ENCODE measurements at regions not wholly inside any gene's neighbourhood (a gene's known extent, or its start where the extent isn't known, plus 50 kb on each side); places are given as distances from the start of the nearest gene placed in this dataset.

DNA sequence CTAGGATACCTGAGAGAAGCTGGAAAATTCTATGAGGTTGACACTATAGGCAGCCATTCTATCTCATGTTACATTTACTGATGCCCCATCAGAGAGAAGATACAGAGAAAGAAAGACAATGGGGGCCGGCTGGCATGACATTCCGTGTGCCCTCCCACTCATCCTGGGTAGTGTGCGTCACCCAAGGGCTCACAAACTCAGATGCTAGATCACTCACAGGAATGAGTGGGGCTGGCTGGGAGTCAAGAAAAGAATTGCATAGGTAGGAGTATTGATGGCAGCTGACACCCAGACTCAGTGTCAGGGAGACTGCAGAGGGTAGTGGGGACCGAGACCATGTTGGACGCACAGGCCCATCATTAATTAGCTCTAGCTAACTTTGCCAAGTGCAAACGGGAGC, 1113.5 kb upstream of the AUTS2 start:
- no peak for DNase-seq (ENCODE audit: low read depth in 6 of 9, low spot score in 9 of 9)
- H3K9me3 ChIP-seq (ENCODE audit: control insufficient read depth in 2 of 2, insufficient read depth in 1 of 2, low read length in 1 of 2) = peaks cover 1 to 19% of the 10 kb centered on the region in 2 donors
- no peak overlapping the region for H3K27ac ChIP-seq (ENCODE audit: low read depth in 1 of 2, low read length in 1 of 2)
- no peaks in the 10 kb centered on the region for H3K27me3 ChIP-seq (ENCODE audit: control insufficient read depth in 2 of 2, insufficient read depth in 1 of 2, low read length in 1 of 2)
- no peaks in the 10 kb centered on the region for H3K36me3 ChIP-seq (ENCODE audit: control insufficient read depth in 2 of 2, insufficient read depth in 2 of 2, low read length in 1 of 2)
- H3K4me3 ChIP-seq (ENCODE audit: low read length in 2 of 2) = no peak overlapping the region
- WGBS = 95% methylated on average over 6 of the region's 6 CpGs
- H3K4me1 ChIP-seq (ENCODE audit: control insufficient read depth in 2 of 2, insufficient read depth in 2 of 2, low read length in 2 of 2) = no peaks in the 10 kb centered on the region

DNA sequence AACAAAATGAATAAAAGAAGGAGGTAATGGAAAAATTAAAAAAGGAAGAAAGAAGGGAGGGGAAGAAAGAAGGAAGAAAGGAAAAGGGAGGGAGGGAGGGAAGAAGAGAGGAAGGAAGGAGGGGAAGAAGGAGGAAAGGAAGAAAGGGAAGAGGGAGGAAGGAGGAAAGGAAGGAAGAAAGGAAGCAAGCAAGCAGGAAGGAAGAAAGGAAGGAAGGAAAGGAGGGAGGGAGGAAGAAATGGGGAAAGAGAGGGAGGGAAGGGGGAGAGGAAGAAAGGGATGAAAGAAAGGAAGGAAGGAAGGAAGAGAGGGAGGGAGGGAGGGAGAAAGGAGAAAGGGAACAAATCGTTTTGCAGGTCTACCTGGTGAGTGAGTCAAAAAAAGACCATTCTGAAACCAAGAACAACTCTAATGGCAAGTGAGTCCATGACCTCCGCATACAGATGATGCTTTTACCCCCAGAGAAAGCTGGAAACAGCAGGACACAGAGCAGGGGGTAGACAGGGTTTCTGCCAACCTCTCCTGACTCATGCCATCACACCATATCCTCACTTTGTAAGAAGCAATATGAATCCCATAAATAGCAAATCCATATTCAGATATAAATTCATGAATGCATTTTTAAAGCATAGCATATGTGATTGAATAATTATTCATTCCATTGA, 1112.9 kb upstream of the AUTS2 start:
- Histone ChIP-seq H3K4me3 (ENCODE audit: low read length in 2 of 2) (no peak overlapping the region), H3K9me3 (ENCODE audit: control insufficient read depth in 2 of 2, insufficient read depth in 1 of 2, low read length in 1 of 2) (peaks cover 1 to 24% of the 10 kb centered on the region in 2 donors), H3K4me1 (ENCODE audit: control insufficient read depth in 2 of 2, insufficient read depth in 2 of 2, low read length in 2 of 2) (no peaks in the 10 kb centered on the region), H3K36me3 (ENCODE audit: control insufficient read depth in 2 of 2, insufficient read depth in 2 of 2, low read length in 1 of 2) (no peaks in the 10 kb centered on the region), H3K27ac (ENCODE audit: low read depth in 1 of 2, low read length in 1 of 2) (no peak overlapping the region), H3K27me3 (ENCODE audit: control insufficient read depth in 2 of 2, insufficient read depth in 1 of 2, low read length in 1 of 2) (no peaks in the 10 kb centered on the region)
- 74% methylated on average over 2 of the region's 2 CpGs for WGBS
- no peak for DNase-seq (ENCODE audit: low read depth in 6 of 9, low spot score in 9 of 9)

- 87% methylated on average over 8 of the region's 8 CpGs for WGBS
- Histone ChIP-seq H3K27ac (ENCODE audit: low read depth in 1 of 2, low read length in 1 of 2) (no peak overlapping the region), H3K4me3 (ENCODE audit: low read length in 2 of 2) (no peak overlapping the region), H3K4me1 (ENCODE audit: control insufficient read depth in 2 of 2, insufficient read depth in 2 of 2, low read length in 2 of 2) (no peaks in the 10 kb centered on the region), H3K27me3 (ENCODE audit: control insufficient read depth in 2 of 2, insufficient read depth in 1 of 2, low read length in 1 of 2) (no peaks in the 10 kb centered on the region), H3K9me3 (ENCODE audit: control insufficient read depth in 2 of 2, insufficient read depth in 1 of 2, low read length in 1 of 2) (peaks cover 3 to 33% of the 10 kb centered on the region in 2 donors), H3K36me3 (ENCODE audit: control insufficient read depth in 2 of 2, insufficient read depth in 2 of 2, low read length in 1 of 2) (no peaks in the 10 kb centered on the region)
- DNase-seq (ENCODE audit: low read depth in 6 of 9, low spot score in 9 of 9) = no peak
Measured at GRCh38 chr7:68488341-68489060, 1109.8 kb upstream of the AUTS2 start.

DNA sequence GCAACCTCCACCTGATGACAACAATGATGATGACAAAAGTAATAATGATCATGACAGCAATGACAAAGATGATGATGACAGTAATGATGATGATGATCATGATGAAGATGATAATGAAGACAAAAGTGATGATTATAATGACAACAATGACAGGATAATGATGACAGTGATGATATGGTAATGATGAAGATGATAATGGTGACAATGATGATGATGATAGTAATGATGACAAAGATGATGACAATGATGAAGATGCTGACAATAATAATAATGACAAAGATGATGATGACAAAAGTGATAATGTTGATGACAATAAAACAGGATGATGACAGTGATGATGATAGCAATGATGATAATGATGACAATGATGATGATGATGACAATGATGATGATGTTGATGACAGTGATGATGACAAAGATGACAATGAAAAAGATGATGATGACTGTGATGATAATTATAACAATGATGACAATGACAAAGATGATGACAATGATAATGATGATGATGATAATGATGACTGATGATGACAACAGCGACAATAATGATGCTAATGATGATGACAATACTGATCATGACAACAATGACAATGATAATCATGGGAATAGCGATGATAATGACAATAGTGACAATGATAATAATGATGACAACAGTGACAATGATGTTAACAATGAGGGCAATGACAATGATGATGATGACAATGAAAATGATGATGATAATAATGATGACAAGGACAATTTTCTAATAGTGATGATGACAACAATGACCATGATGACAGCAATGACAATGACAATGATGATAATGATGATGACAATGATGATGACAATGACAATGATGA, 1106.5 kb upstream of the AUTS2 start:
- H3K4me1 ChIP-seq (ENCODE audit: control insufficient read depth in 2 of 2, insufficient read depth in 2 of 2, low read length in 2 of 2) = no peaks in the 10 kb centered on the region
- 96% methylated on average over 2 of the region's 2 CpGs for WGBS
- H3K27me3 ChIP-seq (ENCODE audit: control insufficient read depth in 2 of 2, insufficient read depth in 1 of 2, low read length in 1 of 2) = no peaks in the 10 kb centered on the region
- H3K27ac ChIP-seq (ENCODE audit: low read depth in 1 of 2, low read length in 1 of 2) = no peak overlapping the region
- H3K4me3 ChIP-seq (ENCODE audit: low read length in 2 of 2) = no peak overlapping the region
- DNase-seq (ENCODE audit: low read depth in 6 of 9, low spot score in 9 of 9) = no peak
- H3K36me3 ChIP-seq (ENCODE audit: control insufficient read depth in 2 of 2, insufficient read depth in 2 of 2, low read length in 1 of 2) = no peaks in the 10 kb centered on the region
- peaks cover 4 to 32% of the 10 kb centered on the region in 2 donors for H3K9me3 ChIP-seq (ENCODE audit: control insufficient read depth in 2 of 2, insufficient read depth in 1 of 2, low read length in 1 of 2)

GRCh38 chr7:68492359-68492690, 1106.0 kb upstream of the AUTS2 start:
- H3K36me3 ChIP-seq (ENCODE audit: control insufficient read depth in 2 of 2, insufficient read depth in 2 of 2, low read length in 1 of 2) = no peaks in the 10 kb centered on the region
- H3K27me3 ChIP-seq (ENCODE audit: control insufficient read depth in 2 of 2, insufficient read depth in 1 of 2, low read length in 1 of 2) = no peaks in the 10 kb centered on the region
- H3K4me1 ChIP-seq (ENCODE audit: control insufficient read depth in 2 of 2, insufficient read depth in 2 of 2, low read length in 2 of 2) = no peaks in the 10 kb centered on the region
- H3K4me3 ChIP-seq (ENCODE audit: low read length in 2 of 2) = no peak overlapping the region
- H3K27ac ChIP-seq (ENCODE audit: low read depth in 1 of 2, low read length in 1 of 2) = no peak overlapping the region
- 95% methylated on average over 1 of the region's 1 CpG for WGBS
- H3K9me3 ChIP-seq (ENCODE audit: control insufficient read depth in 2 of 2, insufficient read depth in 1 of 2, low read length in 1 of 2) = peaks cover 4 to 32% of the 10 kb centered on the region in 2 donors
- no peak for DNase-seq (ENCODE audit: low read depth in 6 of 9, low spot score in 9 of 9)

DNA sequence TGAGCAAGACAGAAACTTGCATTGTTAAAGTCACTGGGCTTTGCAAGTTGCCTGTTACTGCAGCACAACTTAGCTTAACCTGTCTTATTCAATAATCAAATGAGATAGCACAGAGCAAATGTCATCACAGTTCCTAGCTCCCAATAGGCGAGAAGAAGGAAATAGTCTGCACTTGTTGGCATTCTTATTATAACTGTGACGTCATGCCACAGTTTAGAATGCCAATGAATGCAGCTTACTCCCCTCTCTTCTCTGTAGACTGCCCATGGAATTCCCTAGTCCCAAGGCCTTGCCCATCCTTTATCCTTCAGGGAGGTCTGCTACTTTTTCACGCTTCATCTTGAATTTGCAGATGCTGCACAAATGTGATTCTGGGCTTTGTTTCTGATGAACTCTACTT, 1094.9 kb upstream of the AUTS2 start:
- no peak for DNase-seq (ENCODE audit: low read depth in 6 of 9, low spot score in 9 of 9)
- Histone ChIP-seq H3K4me1 (ENCODE audit: control insufficient read depth in 2 of 2, insufficient read depth in 2 of 2, low read length in 2 of 2) (no peaks in the 10 kb centered on the region), H3K9me3 (ENCODE audit: control insufficient read depth in 2 of 2, insufficient read depth in 1 of 2, low read length in 1 of 2) (peaks cover 0 to 13% of the 10 kb centered on the region in 2 donors), H3K36me3 (ENCODE audit: control insufficient read depth in 2 of 2, insufficient read depth in 2 of 2, low read length in 1 of 2) (no peaks in the 10 kb centered on the region), H3K27me3 (ENCODE audit: control insufficient read depth in 2 of 2, insufficient read depth in 1 of 2, low read length in 1 of 2) (no peaks in the 10 kb centered on the region), H3K27ac (ENCODE audit: low read depth in 1 of 2, low read length in 1 of 2) (no peak overlapping the region), H3K4me3 (ENCODE audit: low read length in 2 of 2) (no peak overlapping the region)
- WGBS = 89% methylated on average over 3 of the region's 3 CpGs

DNA sequence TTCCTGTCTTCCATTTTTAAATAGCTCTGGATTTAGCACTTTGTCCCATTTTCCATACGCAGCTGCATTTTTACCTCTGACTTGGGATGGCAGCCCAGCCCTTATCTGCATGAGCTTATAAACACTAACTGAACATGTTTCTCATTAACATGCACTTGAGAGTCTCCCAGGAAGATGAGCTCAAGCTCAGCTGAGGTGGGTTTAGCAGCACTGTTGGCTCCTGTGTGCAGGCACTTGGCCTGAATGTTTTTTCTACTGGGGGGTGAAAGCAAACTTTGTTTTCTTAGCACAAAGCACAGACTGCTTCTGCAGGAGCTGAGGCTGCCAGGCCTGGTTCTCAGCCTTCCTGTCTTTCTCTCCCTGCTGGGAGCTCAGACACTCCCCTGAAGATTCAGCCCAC, 1093.6 kb upstream of the AUTS2 start:
- H3K4me3 ChIP-seq (ENCODE audit: low read length in 2 of 2) = no peak overlapping the region

DNA sequence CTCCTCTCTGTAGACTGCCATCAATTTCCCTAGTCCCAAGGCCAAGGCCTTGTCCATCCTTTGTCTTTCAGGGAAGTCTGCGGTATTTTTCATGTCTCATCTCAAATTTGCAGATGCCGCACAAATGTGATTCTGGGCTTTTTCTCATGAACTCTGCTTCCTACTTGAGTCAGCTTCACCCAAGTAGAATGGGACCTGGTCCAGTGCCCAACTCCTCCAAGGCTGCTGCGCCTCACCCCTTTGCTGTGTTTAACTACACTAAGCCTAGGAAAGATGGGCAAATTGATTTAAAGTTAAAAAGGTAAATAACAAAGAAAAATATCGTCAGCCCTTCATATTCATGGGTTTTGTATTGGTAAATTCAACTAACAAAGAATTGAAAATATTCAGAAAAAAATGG, 1092.6 kb upstream of the AUTS2 start:
- H3K27me3 ChIP-seq (ENCODE audit: control insufficient read depth in 2 of 2, insufficient read depth in 1 of 2, low read length in 1 of 2) = no peaks in the 10 kb centered on the region
- H3K27ac ChIP-seq (ENCODE audit: low read depth in 1 of 2, low read length in 1 of 2) = no peak overlapping the region
- H3K9me3 ChIP-seq (ENCODE audit: control insufficient read depth in 2 of 2, insufficient read depth in 1 of 2, low read length in 1 of 2) = peaks cover 0 to 30% of the 10 kb centered on the region in 2 donors
- H3K4me1 ChIP-seq (ENCODE audit: control insufficient read depth in 2 of 2, insufficient read depth in 2 of 2, low read length in 2 of 2) = no peaks in the 10 kb centered on the region
- DNase-seq (ENCODE audit: low read depth in 6 of 9, low spot score in 9 of 9) = no peak
- H3K36me3 ChIP-seq (ENCODE audit: control insufficient read depth in 2 of 2, insufficient read depth in 2 of 2, low read length in 1 of 2) = no peaks in the 10 kb centered on the region
- WGBS = 95% methylated on average over 4 of the region's 4 CpGs
- no peak overlapping the region for H3K4me3 ChIP-seq (ENCODE audit: low read length in 2 of 2)

More for the DNA sequence above, 1093.6 kb upstream of the AUTS2 start:
- peaks cover 0 to 22% of the 10 kb centered on the region in 2 donors for H3K9me3 ChIP-seq (ENCODE audit: control insufficient read depth in 2 of 2, insufficient read depth in 1 of 2, low read length in 1 of 2)
- no peaks in the 10 kb centered on the region for H3K36me3 ChIP-seq (ENCODE audit: control insufficient read depth in 2 of 2, insufficient read depth in 2 of 2, low read length in 1 of 2)
- 96% methylated on average over 1 of the region's 1 CpG for WGBS
- H3K27me3 ChIP-seq (ENCODE audit: control insufficient read depth in 2 of 2, insufficient read depth in 1 of 2, low read length in 1 of 2) = no peaks in the 10 kb centered on the region
- DNase-seq (ENCODE audit: low read depth in 6 of 9, low spot score in 9 of 9) = no peak
- no peaks in the 10 kb centered on the region for H3K4me1 ChIP-seq (ENCODE audit: control insufficient read depth in 2 of 2, insufficient read depth in 2 of 2, low read length in 2 of 2)
- H3K27ac ChIP-seq (ENCODE audit: low read depth in 1 of 2, low read length in 1 of 2) = no peak overlapping the region

- Histone ChIP-seq H3K9me3 (ENCODE audit: control insufficient read depth in 2 of 2, insufficient read depth in 1 of 2, low read length in 1 of 2) (peaks cover 0 to 35% of the 10 kb centered on the region in 2 donors), H3K27me3 (ENCODE audit: control insufficient read depth in 2 of 2, insufficient read depth in 1 of 2, low read length in 1 of 2) (no peaks in the 10 kb centered on the region), H3K4me1 (ENCODE audit: control insufficient read depth in 2 of 2, insufficient read depth in 2 of 2, low read length in 2 of 2) (no peaks in the 10 kb centered on the region), H3K4me3 (ENCODE audit: low read length in 2 of 2) (no peak overlapping the region), H3K27ac (ENCODE audit: low read depth in 1 of 2, low read length in 1 of 2) (no peak overlapping the region), H3K36me3 (ENCODE audit: control insufficient read depth in 2 of 2, insufficient read depth in 2 of 2, low read length in 1 of 2) (no peaks in the 10 kb centered on the region)
- 93% methylated on average over 4 of the region's 4 CpGs for WGBS
- no peak for DNase-seq (ENCODE audit: low read depth in 6 of 9, low spot score in 9 of 9)
Measured at GRCh38 chr7:68507668-68508067, 1090.6 kb upstream of the AUTS2 start.

Measured in thymus (tissue), 11 donors.